Mucosa of gallbladder (tissue), 1 donor: ENCODE measurements at regions not wholly inside any gene's neighbourhood (a gene's known extent, or its start where the extent isn't known, plus 50 kb on each side); places are given as distances from the start of the nearest gene placed in this dataset.
A peak's percentile ranks its signal among the peaks of the same experiment; 100 is the strongest.

Experiments
- DNase-seq: peaks from one replicate; pipeline ENCODE4 v3.0.0-alpha.2; 2020; ENCODE audit warnings: low spot score
- donor health status: DM: no; HTN: no; CAD: no.

GRCh38 chr3:22225161-22225560, 474.2 kb upstream of the ZNF385D start:
- no peak for DNase-seq

GRCh38 chr3:22228705-22229104, 477.7 kb upstream of the ZNF385D start:
- no peak for DNase-seq

- DNase-seq: no peak
Measured at GRCh38 chr3:22231061-22231460, 480.1 kb upstream of the ZNF385D start.

GRCh38 chr3:22236490-22237270, 485.7 kb upstream of the ZNF385D start:
- no peak for DNase-seq

GRCh38 chr3:22239011-22239410, 488.0 kb upstream of the ZNF385D start:
- DNase-seq: no peak

GRCh38 chr3:22241110-22241509, 490.1 kb upstream of the ZNF385D start:
- no peak for DNase-seq

GRCh38 chr3:22244761-22245521, 493.9 kb upstream of the ZNF385D start:
- DNase-seq: peak; percentile 19

GRCh38 chr3:22245811-22246583, 495.0 kb upstream of the ZNF385D start:
- DNase-seq: no peak

- DNase-seq: no peak
Measured at GRCh38 chr3:22249658-22250057, 498.6 kb upstream of the ZNF385D start.

- no peak for DNase-seq
Measured at GRCh38 chr3:22257252-22257651, 506.2 kb upstream of the ZNF385D start.

- DNase-seq: no peak
Measured at GRCh38 chr3:22262386-22262785, 511.4 kb upstream of the ZNF385D start.

GRCh38 chr3:22263042-22263441, 512.0 kb upstream of the ZNF385D start:
- DNase-seq: no peak

- DNase-seq: no peak
Measured at GRCh38 chr3:22265403-22265802, 514.4 kb upstream of the ZNF385D start.

GRCh38 chr3:22269831-22270230, 518.8 kb upstream of the ZNF385D start:
- DNase-seq: no peak

GRCh38 chr3:22276351-22276750, 525.3 kb upstream of the ZNF385D start:
- no peak for DNase-seq

GRCh38 chr3:22284559-22284958, 533.5 kb upstream of the ZNF385D start:
- DNase-seq: no peak

GRCh38 chr3:22288756-22289155, 537.7 kb upstream of the ZNF385D start:
- no peak for DNase-seq

GRCh38 chr3:22292681-22293080, 541.7 kb upstream of the ZNF385D start:
- no peak for DNase-seq

- DNase-seq: no peak
Measured at GRCh38 chr3:22296601-22297000, 545.6 kb upstream of the ZNF385D start.

- no peak for DNase-seq
Measured at GRCh38 chr3:22297436-22297835, 546.4 kb upstream of the ZNF385D start.

- DNase-seq: no peak
Measured at GRCh38 chr3:22306454-22306853, 555.4 kb upstream of the ZNF385D start.

- no peak for DNase-seq
Measured at GRCh38 chr3:22308871-22309270, 557.9 kb upstream of the ZNF385D start.
